GM18519 (cell line): ENCODE measurements at regions not wholly inside any gene's neighbourhood (a gene's known extent, or its start where the extent isn't known, plus 50 kb on each side); places are given as distances from the start of the nearest gene placed in this dataset.
"Not testable (repeated sequence)": the region's sequence is repeated elsewhere in the genome, so short reads cannot be mapped to it uniquely, and the experiment has no call there.

Source experiments
- ATAC-seq: cut with Tn5 transposase; IDR thresholded peaks from one replicate; pipeline ENCODE4 v1.9.1; 2021; ENCODE audit warnings: mild to moderate bottlenecking, moderate library complexity; ENCODE audit not compliant: unreplicated experiment, low FRiP score

DNA sequence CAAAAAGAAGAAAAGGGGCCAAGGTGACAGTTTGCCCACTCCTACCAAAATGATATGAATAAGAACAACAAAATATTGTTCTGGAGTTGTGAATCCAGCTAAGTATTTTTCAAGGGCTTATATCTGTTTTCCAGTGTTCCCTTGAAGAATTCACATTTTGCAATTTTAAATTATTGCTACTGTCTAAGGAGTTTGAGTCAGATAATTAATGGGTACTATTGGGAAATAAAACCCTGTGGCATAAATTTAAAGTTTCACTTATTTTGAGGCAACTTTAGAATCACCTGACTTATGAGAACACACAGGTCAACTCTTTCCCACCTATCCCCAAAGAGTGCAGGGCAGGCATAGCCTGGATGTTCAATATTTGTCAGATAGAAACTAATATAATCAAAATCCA lies 188.0 kb upstream of the GHR start:
- ATAC-seq: no peak

DNA sequence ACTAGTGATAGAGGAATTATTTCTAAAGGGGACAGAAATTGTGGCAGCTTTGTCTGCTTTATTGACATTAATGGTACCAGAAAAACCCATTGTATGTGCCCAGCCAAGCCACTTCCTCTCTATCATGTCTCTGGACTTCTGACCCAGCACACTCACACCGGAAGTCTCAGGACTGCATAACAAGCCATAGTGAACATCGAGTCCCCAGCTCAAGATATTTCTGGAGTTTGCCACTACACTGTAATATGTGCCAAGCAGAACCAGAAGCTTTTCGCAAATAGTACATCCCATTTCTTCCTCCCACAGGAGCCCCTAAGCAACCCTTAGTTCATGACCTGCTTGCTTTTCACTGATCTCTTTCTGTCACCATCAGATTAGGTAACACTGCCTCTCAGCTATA lies 187.4 kb upstream of the GHR start:
- ATAC-seq: no peak

- no peak for ATAC-seq
Measured at GRCh38 chr5:42241636-42242035, 181.6 kb upstream of the GHR start.

- ATAC-seq: no peak
Measured at GRCh38 chr5:42242210-42242609, 181.0 kb upstream of the GHR start.

GRCh38 chr5:42242881-42243485 lies 180.3 kb upstream of the GHR start:
- ATAC-seq: no peak

DNA sequence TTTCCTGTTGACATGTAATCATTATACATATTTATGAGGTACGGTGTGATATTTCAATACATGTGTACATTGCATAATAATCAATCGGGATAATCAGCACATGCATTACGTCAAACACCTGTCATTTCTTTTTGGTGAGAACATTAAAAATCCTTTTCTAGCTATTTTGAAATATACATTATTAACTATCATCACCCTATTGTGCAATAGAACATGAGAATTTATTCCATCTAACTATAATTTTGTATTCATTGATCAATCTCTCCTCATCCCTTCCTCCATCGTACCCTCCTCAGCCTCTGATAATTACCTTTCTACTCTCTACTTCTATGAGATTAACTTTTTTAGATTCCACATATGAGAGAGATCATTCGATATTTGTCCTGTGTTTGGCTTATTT lies 170.9 kb upstream of the GHR start:
- ATAC-seq: no peak

DNA sequence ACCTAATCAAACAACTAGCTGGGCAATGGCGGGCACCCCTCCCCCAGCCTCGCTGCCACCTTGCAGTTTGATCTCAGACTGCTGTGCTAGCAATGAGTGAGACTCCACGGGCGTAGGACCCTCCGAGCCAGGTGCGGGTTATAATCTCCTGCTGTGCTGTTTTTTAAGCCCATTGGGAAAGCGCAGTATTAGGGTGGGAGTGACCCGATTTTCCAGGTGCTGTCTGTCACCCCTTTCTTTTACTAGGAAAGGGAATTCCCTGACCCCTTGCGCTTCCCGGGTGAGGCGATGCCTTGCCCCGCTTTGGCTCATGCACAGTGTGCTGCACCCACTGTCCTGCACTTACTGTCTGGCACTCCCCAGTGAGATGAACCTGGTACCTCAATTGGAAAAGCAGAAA lies 163.3 kb upstream of the GHR start:
- not testable (repeated sequence) for ATAC-seq

DNA sequence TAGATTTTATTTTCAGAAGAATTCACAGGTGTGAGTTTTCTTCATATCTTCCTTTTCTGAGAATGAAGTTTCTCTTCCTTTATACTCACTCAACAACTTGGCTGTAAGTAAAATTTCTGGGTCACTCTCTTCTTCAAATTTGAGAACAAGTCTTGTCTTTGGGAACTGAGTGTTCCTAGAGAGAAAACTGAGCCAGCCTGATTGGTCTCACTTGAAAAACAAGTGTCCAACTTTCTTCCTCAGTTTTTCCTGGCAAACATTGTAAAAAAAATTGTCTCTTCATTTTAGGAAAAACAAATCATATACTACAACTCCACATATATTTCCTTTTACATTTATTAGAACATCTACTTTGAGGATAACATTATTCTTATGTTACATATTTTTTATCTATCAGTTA lies 156.1 kb upstream of the GHR start:
- no peak for ATAC-seq

DNA sequence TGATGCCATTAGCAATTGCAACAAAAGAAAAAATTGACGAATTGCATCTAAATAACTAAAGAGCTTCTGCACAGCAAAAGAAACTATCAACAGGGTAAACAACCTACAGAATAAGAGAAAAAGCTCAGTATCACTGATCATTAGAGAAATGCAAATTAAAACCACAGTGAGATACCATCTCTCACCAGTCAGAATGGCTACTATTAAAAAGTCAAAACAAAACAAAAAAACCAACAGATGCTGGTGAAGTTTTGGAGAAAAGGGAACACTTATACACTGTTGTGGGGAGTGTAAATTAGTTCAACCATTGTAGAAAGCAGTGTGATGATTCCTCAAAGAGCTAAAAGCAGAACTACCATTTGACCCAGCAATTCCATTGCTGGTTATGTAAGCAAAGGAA lies 155.1 kb upstream of the GHR start:
- ATAC-seq: not testable (repeated sequence)

DNA sequence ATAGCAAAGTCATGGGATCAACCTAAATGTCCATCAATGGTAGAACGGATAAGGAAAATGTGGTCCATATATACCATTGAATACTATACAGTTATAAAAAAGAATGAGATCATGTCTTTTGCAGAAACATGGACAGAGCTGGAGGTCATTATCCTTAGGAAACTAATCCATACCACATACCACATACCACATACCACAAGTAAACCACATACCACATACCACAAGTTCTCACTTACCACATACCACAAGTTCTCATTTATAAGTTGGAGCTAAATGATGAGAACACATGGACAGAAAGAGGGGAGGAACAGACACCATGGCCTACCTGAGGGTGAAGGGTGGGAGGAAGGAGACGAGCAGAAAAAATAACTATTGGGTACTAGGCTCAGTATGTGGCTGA lies 154.6 kb upstream of the GHR start:
- ATAC-seq: no peak

GRCh38 chr5:42270771-42271170 lies 152.5 kb upstream of the GHR start:
- no peak for ATAC-seq

GRCh38 chr5:42274913-42275312 lies 148.3 kb upstream of the GHR start:
- no peak for ATAC-seq

DNA sequence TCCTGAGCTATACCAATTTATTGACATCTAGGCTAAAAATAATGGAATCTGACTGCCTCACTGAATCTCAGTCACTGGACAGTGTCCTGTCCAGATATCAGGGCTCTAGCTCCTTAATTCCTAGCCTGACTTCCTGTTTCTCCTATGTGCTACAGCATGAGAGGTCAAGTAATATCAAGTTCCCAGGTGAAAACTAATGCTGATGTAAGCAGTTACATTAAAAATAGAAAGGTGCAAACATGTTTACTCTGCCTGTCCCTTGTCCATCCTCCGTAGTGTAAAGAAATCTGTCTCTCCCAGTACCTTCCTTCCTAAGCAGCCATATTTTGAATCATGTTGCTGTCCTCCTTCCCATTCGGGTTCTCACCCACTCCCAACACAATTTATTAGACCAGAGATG lies 145.9 kb upstream of the GHR start:
- no peak for ATAC-seq

- ATAC-seq: no peak
Measured at GRCh38 chr5:42284584-42284983, 138.7 kb upstream of the GHR start.

DNA sequence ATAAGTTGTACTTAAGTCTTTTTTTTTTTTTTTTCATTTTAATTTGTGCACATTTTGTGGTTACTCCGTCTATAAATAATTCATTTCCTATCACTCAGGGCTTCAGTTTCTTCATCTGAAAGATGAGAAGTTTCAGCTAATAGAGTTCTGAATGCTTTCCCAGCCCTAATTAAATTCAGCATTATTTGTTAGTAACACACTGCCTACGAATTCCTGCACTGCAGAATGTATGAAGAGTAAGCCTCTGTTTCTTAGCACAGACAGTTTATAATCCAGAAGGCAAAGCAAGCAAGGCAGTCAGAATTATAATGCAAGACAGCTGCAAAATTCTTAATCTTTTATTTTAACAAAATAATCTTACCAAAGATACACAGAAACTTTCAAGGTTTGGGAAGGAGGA lies 138.0 kb upstream of the GHR start:
- ATAC-seq: no peak

DNA sequence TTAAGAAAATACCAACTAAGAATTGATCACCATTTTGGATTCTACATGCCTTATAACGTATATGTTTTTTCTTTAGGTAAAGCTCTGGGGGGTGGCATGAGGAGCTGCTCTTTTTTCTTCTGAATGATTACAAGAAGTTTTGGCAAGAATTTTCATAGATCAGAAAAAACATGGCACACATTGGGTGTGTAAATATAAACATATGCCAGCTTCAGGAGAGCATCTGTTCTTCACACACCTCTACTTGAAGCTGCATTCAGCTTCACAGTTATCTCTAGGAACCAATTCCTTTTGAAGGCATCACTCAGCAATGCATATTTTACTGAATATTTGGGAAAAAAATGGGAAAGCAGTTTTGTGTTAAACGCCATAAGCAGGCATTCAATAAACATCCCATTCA lies 122.7 kb upstream of the GHR start:
- ATAC-seq: no peak

- ATAC-seq: no peak
Measured at GRCh38 chr5:42301349-42301748, 121.9 kb upstream of the GHR start.

- no peak for ATAC-seq
Measured at GRCh38 chr5:42302186-42302585, 121.1 kb upstream of the GHR start.

DNA sequence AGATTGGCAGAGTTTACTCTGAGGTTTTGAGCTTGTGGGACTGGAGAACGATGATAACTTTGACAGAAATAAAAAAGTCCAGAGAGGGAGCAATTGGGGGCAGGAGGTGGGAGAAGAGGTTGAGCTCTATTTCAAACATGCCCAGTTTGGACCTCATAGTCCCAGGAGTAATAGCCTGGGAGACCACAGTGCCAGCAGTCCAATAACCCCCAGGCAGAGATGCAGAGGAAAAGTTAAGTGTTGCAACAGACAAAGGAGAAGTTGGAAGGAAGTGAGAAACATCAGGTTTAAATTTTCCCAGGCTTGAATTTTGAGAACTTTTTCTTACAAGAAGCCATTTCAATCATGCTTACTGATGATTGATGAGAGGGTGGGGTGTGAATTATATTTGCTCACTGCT lies 117.0 kb upstream of the GHR start:
- ATAC-seq: no peak

GRCh38 chr5:42309865-42310264 lies 113.4 kb upstream of the GHR start:
- ATAC-seq: no peak

DNA sequence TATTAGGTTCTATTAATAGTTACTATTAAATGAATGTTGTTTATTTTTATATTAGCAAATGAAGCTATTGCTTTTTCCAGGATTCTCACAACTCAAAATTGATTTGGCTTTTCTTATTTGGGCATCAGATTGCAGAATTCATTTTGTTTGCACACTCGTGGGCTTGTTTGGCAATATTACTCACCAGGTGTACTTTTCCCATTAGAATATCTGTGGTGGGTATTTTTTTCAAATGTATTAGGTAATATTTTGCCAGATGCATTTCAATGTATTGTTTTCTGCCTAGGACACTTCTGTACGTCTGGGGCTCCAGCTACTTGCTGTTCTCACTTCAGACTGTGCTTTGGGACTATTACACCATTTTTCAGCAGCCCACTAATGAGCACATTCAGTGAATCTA lies 108.0 kb upstream of the GHR start:
- no peak for ATAC-seq

- no peak for ATAC-seq
Measured at GRCh38 chr5:42317575-42317974, 105.7 kb upstream of the GHR start.

- ATAC-seq: not testable (repeated sequence)
Measured at GRCh38 chr5:42319546-42319945, 103.7 kb upstream of the GHR start.
